HL-60/S4 (cell line): ENCODE measurements at regions not wholly inside any gene's neighbourhood (a gene's known extent, or its start where the extent isn't known, plus 50 kb on each side); places are given as distances from the start of the nearest gene placed in this dataset.

ENCODE experiments used
- in situ Hi-C: fragments of 300-500 bp; cut with MboI; formaldehyde crosslinking; loops from 2 replicates; pipeline ENCODE4 v1.14.3; 2022; ENCODE audit warnings: low sequenced_read_pairs

DNA sequence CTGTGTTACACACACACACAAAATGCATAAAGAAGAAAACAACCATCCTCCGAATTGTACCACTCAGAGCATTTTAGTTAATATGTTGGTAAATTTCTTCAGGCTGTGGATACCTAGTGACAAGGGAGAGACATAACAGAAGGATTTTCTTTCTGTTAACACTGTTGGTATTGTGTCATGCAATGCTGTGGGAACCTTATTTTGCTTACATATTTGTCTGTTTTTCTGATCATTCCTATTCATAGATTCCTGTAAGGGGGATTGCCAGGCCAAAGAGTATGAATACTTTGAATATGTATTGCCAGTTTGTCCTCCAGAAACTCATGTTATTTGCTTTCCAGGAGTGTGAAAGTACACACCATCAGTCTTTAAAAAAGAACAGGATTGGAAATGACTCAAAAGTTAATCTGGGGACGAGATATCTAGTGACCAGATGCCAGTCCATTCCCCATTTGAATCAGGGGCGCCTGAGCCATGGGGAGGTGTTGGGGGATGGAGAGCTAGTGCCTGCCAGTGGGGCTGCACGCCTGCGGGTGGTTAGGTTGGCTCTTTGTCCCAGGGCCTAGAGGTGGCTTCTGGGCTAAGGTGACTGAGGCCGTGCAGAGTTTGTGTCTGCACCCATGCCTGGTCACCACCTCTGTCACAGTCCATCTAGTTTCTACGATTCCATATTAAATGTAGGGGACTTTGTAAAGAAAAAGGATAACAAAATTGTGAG, 142.0 kb downstream of the PTPN20 start:
- in situ Hi-C loops = loop anchor here (5.0 kb wide), 1 partner anchor 259 kb away; no protein-coding TSS in a partner anchor

GRCh38 chr10:47054974-47055373, 143.7 kb downstream of the PTPN20 start:
- in situ Hi-C loops = loop anchor here (5.0 kb wide), 1 partner anchor 257 kb away; no protein-coding TSS in a partner anchor

DNA sequence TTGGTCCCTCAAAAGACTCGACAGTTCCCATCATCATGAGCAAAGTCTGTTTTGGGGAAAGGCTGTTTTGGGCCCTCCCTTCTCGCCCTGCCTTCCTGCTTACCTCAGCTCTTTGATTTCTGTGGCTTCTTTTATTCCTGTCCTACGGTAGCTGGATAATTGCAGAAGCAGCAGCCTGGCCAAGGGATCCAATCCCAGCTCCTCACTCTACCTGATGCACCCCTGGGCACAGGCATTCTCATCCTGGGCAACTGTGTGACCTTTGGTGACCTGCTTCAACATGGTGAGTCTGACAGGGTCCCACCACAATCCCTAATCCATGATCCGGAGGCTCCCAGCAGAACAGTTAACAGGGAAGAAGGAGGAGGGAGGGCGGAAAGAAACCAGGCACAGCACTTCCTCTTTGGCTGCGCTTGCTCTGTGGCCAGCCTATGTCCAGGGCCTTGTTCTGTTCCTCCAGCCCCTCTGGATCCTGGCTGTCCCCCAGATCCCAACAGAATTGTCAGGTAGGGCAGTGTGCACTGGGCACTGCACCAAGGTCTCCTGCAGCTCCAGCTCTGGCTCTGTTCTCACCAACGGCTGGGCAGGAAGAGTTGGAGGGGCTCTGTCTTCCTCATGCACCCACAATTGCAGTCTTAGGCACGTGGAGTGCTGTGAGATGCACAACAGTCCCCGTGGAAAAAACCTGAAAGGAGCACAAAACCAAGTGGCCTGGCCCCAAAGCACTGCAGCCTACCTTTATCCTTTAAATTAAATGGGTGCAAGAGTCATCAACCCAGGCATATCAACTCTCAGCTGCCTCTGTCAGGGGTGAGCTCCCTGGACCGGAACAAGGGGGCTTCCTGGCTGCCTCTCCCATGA, 144.4 kb downstream of the PTPN20 start:
- in situ Hi-C loops = no loop called here

GRCh38 chr10:47056247-47056510, 145.0 kb downstream of the PTPN20 start:
- in situ Hi-C loops = no loop called here

- in situ Hi-C loops = no loop called here
Observed at GRCh38 chr10:47057471-47057870, 146.2 kb downstream of the PTPN20 start.

GRCh38 chr10:47058032-47058702, 146.9 kb downstream of the PTPN20 start:
- in situ Hi-C loops = no loop called here

GRCh38 chr10:47058961-47059391, 147.7 kb downstream of the PTPN20 start:
- in situ Hi-C loops = no loop called here

GRCh38 chr10:47059606-47060311, 148.5 kb downstream of the PTPN20 start:
- in situ Hi-C loops = no loop called here

- in situ Hi-C loops = no loop called here
Observed at GRCh38 chr10:47060356-47060755, 149.1 kb downstream of the PTPN20 start.

GRCh38 chr10:47060993-47061500, 149.8 kb downstream of the PTPN20 start:
- in situ Hi-C loops = no loop called here

DNA sequence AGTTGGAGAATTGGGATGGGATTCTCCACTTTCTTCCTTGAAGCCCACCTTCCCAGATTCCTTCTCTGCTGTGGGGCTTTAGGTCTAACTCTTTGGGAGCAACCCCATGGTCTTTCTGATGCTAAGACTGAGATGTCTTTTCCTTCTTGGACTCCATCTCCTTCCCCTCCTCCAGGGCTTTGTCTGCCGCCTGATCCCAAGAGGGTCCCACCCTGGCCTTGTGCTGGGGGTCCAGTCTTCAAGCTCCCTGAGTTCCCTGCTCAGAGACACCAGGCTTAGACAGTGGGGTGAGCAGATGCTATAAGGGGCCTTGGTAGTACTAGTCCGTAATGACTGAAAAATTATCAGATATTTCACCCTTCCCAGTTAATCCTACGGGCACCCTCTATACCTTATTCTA, 150.5 kb downstream of the PTPN20 start:
- in situ Hi-C loops = no loop called here

- in situ Hi-C loops = no loop called here
Observed at GRCh38 chr10:47062441-47063200, 151.4 kb downstream of the PTPN20 start.

DNA sequence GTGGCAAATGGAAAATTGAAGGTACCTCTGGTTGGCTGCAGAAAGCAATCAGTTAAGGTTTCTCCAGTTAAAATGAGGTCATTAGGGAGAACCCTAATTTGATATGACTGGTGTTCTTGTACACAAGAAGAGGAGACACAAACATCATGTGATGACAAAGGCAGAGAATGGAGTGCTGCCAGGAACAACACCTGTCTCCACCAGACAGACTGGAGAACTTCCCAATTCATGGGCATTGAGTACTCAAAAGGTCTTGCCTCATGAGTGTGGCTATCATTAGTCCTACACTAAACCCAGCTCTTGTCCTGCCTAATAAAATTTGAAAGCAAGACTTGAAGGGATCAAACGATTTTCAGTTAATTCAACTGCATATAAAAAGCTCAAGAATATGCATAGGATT, 152.6 kb downstream of the PTPN20 start:
- in situ Hi-C loops = no loop called here

- in situ Hi-C loops = no loop called here
Observed at GRCh38 chr10:47065903-47066302, 154.7 kb downstream of the PTPN20 start.

DNA sequence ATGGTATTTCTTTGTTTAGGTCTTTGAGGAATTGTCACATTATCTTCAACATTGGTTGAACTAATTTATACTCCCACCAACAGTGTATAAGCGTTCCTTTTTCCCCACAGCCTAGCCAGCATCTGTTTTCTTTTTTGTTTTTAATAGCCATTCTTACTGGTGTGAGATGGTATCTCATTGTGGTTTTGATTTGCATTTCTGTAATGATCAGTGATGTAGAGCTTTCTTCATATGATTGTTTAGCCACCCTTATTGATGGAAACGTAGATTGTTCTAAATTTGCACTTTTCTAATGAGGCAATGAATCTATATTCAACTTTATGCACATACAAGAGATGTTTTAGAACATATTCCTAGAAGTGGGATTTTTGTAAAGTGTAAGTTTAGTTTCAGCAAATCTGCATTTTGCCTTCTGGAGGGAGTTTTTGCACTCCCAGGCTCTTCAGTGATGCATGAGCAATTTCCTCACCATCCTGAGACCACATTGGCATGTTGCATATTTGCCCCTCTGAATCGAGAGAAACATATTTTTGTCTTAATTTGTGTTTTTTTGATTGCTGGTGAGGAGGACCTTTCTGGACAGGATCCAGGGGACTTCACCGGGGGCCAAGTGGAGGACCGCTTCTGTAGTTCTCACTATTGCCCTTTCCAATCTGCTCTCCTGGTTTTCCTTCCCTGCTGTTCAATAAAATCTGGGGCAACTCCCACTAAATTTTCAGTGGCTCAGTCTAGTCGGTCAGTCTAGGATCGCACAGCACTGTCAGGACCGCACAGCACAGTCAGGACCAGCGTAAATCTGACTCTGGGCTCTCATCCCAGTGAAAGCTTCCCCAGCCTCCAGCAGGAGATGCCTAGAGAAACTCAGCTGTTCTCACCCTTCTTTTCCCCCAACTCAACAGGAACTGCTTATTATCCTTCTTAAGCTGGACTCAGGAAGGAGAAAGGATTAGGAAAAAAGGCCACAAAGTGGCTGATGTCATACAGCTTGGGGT, 157.0 kb downstream of the PTPN20 start:
- in situ Hi-C loops = no loop called here

GRCh38 chr10:47070541-47070940, 159.3 kb downstream of the PTPN20 start:
- in situ Hi-C loops = no loop called here

DNA sequence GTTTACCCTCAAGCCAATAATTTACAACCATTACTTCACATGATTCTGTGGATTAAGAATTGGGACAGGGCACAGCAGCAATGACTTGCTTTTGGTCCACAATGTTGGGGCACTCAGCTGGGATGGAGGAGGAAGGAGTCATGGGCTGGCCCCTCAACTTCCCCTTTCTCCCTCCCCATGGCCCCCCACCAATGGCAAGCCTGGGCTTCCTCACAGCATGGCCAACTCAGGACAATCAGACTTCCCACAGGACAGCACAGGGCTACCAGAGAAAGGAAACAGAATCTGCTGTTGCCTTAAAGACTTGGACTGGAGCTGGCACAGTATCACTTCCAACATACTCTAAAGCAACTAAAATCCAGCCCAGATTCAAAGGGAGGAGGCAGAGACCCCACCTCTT, 160.7 kb downstream of the PTPN20 start:
- in situ Hi-C loops = no loop called here

DNA sequence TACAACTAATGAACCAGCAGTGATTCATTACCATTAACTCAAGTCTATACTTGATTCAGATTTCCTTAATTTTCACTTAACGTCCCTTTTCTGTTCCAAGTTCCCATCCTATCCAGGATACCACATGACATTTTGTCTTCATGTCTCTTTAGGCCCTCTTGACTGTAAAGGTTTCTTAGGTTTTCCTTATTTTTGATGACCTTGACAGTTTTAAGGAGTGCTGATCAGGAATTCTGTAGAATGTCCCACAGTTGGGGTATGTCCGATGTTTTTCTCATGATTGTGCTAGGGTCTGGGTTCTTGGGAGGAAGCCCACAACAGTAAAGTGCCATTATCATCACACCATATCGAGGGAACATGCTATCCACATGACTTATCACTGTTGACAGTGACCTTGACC, 162.7 kb downstream of the PTPN20 start:
- in situ Hi-C loops = no loop called here

DNA sequence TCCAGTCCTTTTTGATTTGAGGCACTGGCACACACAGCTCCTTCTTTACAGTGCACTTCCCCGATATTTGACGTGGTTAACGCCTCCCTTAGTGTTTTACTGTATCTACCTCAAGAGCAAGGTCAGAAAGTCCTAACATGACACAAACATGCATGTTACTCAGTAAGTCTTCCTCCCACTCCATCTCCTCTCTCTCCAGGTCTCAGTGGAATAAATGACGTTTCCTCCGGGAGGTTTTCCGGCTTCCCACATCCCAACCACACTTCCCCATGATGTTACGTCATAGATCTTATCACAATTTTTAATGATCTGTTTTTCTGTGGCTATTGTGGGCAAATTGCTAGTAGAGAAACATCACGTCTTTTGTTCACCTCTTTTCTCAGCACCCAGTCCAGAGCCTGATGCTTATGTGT, 165.7 kb downstream of the PTPN20 start:
- in situ Hi-C loops = no loop called here
